BLaER1 treated with 17β-estradiol and CSF1 and Interleukin-3, amounts not matched to agents 10 nM and 100 nM (cell line): ENCODE measurements at regions not wholly inside any gene's neighbourhood (a gene's known extent, or its start where the extent isn't known, plus 50 kb on each side); places are given as distances from the start of the nearest gene placed in this dataset.
"Not testable (repeated sequence)": the region's sequence is repeated elsewhere in the genome, so short reads cannot be mapped to it uniquely, and the experiment has no call there.

ENCODE experiments used
- H3K27ac ChIP-seq, 11 experiments: shearing (Covaris generic); formaldehyde crosslinking; 2 replicates each; pipeline ENCODE4 v1.8.1; 2022
- H3K27me3 ChIP-seq, 11 experiments: shearing (Covaris generic); formaldehyde crosslinking; 2 replicates each; pipeline ENCODE4 v1.8.1; 2022
- H3K36me3 ChIP-seq, 11 experiments: shearing (Covaris generic); formaldehyde crosslinking; 2 replicates each; pipeline ENCODE4 v1.8.1; 2022
- H3K4me1 ChIP-seq, 10 experiments: shearing (Covaris generic); formaldehyde crosslinking; 2 replicates each; pipeline ENCODE4 v1.8.1; 2022
- H3K4me2 ChIP-seq, 11 experiments: shearing (Covaris generic); formaldehyde crosslinking; 2 replicates each; pipeline ENCODE4 v1.8.1; 2022
- H3K4me3 ChIP-seq, 10 experiments: shearing (Covaris generic); formaldehyde crosslinking; 2 replicates each; pipeline ENCODE4 v1.8.1; 2022
- H3K9ac ChIP-seq, 11 experiments: shearing (Covaris generic); formaldehyde crosslinking; 2 replicates each; pipeline ENCODE4 v1.8.1; 2022
- H3K9me3 ChIP-seq, 11 experiments: shearing (Covaris generic); formaldehyde crosslinking; replicated peaks in 1 of 11; 2 replicates each; pipeline ENCODE4 v1.8.1; 2022
- H4K20me1 ChIP-seq, 11 experiments: shearing (Covaris generic); formaldehyde crosslinking; 2 replicates each; pipeline ENCODE4 v1.8.1; 2022
- Cebpa-rat ChIP-seq, 11 experiments: shearing (Covaris generic); IDR thresholded peaks; 2 replicates each; pipeline ENCODE4 v1.8.1; 2022

DNA sequence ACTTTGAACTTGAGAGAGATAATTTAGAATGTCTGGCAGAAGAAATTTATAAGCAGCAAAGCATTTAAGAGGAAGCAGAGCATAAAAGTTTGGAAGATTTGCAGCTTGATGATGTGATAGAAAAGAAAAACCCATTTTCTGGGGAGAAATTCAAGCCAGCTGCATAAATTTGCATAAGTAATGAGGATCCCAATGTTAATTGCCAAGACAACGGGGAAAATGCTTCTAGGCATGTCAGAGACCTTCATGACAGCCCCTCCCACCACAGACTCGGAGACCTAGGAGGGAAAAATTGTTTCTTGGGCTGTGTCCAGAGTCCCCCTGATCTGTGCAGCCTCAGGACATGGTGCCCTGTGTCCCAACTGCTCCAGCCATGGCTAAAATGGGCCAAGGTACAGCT lies 263.6 kb upstream of the POT1 start:
- no peak for TF ChIP-seq Cebpa-rat (IDR thresholded peaks at IDR 0.05)
- Histone ChIP-seq H3K27me3 (no peaks in the 10 kb centered on the region), H3K9ac (no peak overlapping the region), H3K9me3 (peaks cover 0 to 28% (median 12%) of the 10 kb centered on the region in 11 experiments; a peak in 12 of 22 replicates), H4K20me1 (no peaks in the 10 kb centered on the region), H3K36me3 (no peaks in the 10 kb centered on the region), H3K4me2 (no peak overlapping the region), H3K4me3 (no peak overlapping the region), H3K27ac (no peak overlapping the region), H3K4me1 (no peaks in the 10 kb centered on the region)

DNA sequence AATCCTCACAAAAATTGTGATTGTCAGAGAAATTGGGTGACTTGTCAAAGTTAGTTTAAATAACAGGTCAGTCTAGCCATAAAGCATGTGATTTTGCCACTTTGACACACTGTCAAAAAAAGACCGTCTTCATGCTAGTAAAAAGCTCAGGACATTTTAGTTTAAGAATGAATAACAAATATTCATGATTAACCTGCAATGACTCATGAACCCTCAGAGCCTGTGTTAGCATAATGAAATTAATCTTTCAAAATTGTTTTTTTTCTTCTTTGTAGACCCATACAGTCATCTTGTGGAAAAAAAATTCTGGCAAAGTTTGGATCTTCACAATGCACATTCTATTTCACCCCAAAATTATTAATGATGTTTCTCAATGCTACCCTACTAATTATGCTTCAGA lies 255.2 kb upstream of the POT1 start:
- H3K9ac ChIP-seq: no peak overlapping the region
- no peak overlapping the region for H3K27ac ChIP-seq
- no peak for TF ChIP-seq Cebpa-rat (IDR thresholded peaks at IDR 0.05)
- H3K27me3 ChIP-seq: no peaks in the 10 kb centered on the region
- no peak overlapping the region for H3K4me2 ChIP-seq
- H3K4me1 ChIP-seq: no peaks in the 10 kb centered on the region
- no peak overlapping the region for H3K4me3 ChIP-seq
- H4K20me1 ChIP-seq: no peaks in the 10 kb centered on the region
- no peaks in the 10 kb centered on the region for H3K9me3 ChIP-seq
- H3K36me3 ChIP-seq: no peaks in the 10 kb centered on the region

DNA sequence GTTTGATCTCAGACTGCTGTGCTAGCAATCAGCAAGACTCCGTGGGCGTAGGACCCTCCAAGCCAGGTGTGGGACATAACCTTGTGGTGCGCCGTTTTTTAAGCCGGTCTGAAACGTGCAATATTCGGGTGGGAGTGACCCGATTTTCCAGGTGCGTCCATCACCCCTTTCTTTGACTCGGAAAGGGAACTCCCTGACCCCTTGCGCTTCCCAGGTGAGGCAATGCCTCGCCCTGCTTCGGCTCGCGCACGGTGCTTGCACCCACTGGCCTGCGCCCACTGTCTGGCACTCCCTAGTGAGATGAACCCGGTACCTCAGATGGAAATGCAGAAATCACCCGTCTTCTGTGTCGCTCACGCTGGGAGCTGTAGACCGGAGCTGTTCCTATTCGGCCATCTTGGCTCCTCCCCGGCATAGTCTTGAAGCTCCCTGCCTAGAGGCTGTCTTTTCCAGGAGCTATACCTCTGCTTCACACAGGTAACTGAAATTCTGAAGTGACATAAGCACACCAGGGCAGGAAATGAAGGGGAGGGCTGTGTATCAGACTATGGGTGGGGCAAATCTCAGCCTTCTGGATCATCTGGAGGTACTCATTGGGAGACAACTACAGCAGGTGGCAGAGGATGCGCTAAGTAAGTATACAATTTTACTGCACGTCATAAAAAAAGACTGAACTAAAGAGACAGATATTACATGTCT lies 252.1 kb upstream of the POT1 start:
- H3K9me3 ChIP-seq, H3K27me3 ChIP-seq, H4K20me1 ChIP-seq, H3K36me3 ChIP-seq, H3K4me3 ChIP-seq, H3K4me2 ChIP-seq, H3K27ac ChIP-seq, H3K9ac ChIP-seq, H3K4me1 ChIP-seq: not testable (repeated sequence)

DNA sequence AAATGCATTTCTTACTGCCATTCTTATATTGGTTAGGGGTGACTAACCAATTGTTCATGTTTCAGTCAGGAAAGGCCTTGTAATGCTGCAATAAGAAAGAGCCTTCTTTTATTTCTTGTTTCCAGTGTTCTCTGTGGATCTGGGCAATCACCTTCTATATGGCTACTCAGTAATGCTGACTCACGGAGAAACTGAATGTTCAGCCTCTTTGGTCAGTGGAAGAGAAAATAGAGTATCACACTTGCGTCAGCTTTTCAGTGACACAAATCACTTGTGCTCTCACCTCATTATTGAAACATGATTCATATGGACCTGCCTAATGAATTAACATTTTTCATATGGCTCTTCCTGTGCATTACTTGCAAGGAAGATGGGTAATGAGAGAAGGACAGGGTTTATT lies 243.9 kb upstream of the POT1 start:
- H3K9me3 ChIP-seq: no peaks in the 10 kb centered on the region
- no peaks in the 10 kb centered on the region for H3K36me3 ChIP-seq
- no peak overlapping the region for H3K4me3 ChIP-seq
- H3K9ac ChIP-seq: no peak overlapping the region
- no peak overlapping the region for H3K27ac ChIP-seq
- H3K4me1 ChIP-seq: no peaks in the 10 kb centered on the region
- no peak overlapping the region for H3K4me2 ChIP-seq
- H4K20me1 ChIP-seq: no peaks in the 10 kb centered on the region
- no peaks in the 10 kb centered on the region for H3K27me3 ChIP-seq
- no peak for TF ChIP-seq Cebpa-rat (IDR thresholded peaks at IDR 0.05)

DNA sequence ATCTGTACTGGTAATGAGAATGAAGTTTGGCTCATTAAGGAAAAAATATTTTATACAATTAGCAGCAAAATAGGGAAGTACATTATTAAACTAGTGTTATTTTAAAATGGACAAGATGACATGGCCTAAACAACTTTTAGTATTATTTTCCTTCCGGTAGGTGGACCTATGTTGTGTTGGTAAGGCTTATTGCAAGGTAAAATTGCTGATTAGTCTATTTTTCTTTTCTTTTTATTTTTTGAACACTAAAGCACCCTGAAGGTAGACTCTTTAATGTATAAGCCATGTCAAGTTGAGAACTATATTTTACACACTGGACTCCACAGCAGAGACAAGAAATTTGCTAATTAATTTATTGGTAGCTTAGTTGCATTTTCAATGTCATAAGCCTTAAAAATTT lies 239.5 kb upstream of the POT1 start:
- Histone ChIP-seq H3K36me3 (no peaks in the 10 kb centered on the region), H3K4me3 (no peak overlapping the region), H3K27ac (no peak overlapping the region), H3K9me3 (no peaks in the 10 kb centered on the region), H4K20me1 (no peaks in the 10 kb centered on the region), H3K27me3 (no peaks in the 10 kb centered on the region), H3K9ac (no peak overlapping the region), H3K4me2 (no peak overlapping the region), H3K4me1 (no peaks in the 10 kb centered on the region)
- no peak for TF ChIP-seq Cebpa-rat (IDR thresholded peaks at IDR 0.05)

DNA sequence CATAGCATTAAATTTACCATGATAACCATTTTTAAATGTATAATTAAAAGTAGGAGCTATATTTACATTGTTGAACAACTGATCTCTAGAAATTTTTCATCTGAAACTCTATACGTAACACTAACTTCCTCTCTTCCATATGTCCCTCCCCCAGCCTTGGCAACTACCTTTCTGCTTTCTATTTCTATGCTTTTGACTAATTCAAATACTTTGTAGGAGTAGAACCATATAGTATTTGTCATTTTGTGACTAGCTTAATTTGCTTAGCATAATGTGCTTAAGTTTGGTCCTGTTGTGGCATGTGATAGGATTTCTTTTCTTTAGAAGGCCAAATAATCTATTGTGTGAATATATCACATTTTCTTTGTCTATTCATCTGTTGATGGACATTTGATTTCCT lies 225.3 kb upstream of the POT1 start:
- no peak overlapping the region for H3K4me2 ChIP-seq
- no peak overlapping the region for H3K27ac ChIP-seq
- no peak overlapping the region for H3K9ac ChIP-seq
- no peaks in the 10 kb centered on the region for H3K4me1 ChIP-seq
- H3K4me3 ChIP-seq: no peak overlapping the region
- H3K36me3 ChIP-seq: no peaks in the 10 kb centered on the region
- H4K20me1 ChIP-seq: no peaks in the 10 kb centered on the region
- no peaks in the 10 kb centered on the region for H3K27me3 ChIP-seq
- H3K9me3 ChIP-seq: no peaks in the 10 kb centered on the region
- no peak for TF ChIP-seq Cebpa-rat (IDR thresholded peaks at IDR 0.05)

DNA sequence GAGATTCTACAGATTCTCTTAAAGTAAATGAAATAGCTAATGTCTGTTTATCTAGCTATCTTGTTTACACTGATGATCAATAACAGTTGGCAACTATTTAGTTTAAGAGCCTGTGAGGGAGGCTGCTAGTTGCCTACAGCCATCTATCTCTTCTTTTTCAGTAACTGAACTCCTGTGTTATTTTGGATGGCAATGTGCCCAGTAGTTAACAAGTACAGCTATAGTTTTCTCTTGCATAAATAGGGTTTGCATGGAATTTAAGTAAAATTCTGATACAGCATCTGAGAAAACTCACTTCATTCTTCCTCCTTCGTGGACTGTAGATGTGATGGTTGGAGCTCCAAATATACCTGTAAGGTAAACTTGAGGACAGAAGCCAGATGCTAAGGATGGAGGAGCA lies 219.5 kb upstream of the POT1 start:
- no peak for TF ChIP-seq Cebpa-rat (IDR thresholded peaks at IDR 0.05)

DNA sequence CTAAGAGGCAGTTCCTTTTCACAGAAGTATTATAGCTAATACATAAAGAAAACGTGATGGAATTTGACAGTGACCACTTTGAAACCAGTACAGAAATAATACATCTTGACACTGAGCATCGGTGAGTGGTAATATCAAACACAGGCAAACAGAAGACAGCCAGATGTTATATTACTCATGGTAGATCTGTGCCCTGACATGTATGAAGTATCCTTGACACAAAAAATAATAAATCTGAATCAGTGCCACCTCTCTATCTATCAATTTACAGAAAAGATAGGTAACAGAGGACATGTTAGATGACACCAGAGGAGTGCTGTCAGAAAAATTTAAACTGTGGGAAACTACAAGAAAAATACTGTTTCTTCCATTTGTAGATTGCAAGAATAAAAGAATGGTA lies 217.4 kb upstream of the POT1 start:
- Histone ChIP-seq H4K20me1 (no peaks in the 10 kb centered on the region), H3K9ac (no peak overlapping the region), H3K4me2 (no peak overlapping the region), H3K27ac (no peak overlapping the region), H3K4me3 (no peak overlapping the region), H3K36me3 (no peaks in the 10 kb centered on the region), H3K27me3 (no peaks in the 10 kb centered on the region), H3K4me1 (no peaks in the 10 kb centered on the region), H3K9me3 (no peaks in the 10 kb centered on the region)
- no peak for TF ChIP-seq Cebpa-rat (IDR thresholded peaks at IDR 0.05)

More for the DNA sequence above, 219.5 kb upstream of the POT1 start:
- no peaks in the 10 kb centered on the region for H3K4me1 ChIP-seq
- no peak overlapping the region for H3K27ac ChIP-seq
- no peaks in the 10 kb centered on the region for H3K9me3 ChIP-seq
- no peak overlapping the region for H3K9ac ChIP-seq
- H4K20me1 ChIP-seq: no peaks in the 10 kb centered on the region
- H3K4me3 ChIP-seq: no peak overlapping the region
- H3K36me3 ChIP-seq: no peaks in the 10 kb centered on the region
- no peaks in the 10 kb centered on the region for H3K27me3 ChIP-seq
- H3K4me2 ChIP-seq: no peak overlapping the region

DNA sequence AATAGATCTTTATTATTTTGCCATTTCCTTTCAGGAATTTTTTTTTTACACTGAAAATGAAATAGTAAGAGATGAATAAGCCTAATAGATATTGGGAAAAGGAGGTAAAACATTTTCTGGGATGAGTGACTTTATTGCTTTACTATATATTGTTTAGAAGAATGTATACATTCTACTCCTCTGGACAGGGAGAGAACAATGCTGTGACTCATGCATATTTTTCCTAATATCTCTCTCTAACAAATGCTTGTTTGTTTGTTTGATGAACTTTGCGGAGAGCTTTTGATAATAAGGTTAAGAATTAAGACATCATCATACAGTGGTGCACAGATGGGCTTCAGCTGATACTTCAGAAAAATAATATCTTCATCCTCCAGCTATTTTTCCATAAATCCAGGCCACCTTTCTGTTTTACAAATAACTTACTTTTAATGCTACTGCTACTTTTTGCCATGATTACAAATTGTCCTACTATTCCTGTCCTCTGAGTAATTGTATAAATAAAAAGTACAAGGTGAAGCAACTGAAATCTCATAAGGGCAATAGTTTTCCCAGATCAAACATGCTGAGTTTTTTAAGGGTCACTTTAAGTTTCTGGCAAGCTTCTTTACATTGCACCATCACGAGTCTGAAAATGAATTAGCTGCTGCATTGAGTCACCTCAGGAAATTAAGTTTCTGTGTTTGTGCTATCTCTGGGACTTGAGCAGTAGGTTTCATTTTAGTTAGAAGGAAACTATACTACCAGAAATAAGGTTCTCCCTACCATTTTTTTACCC lies 207.3 kb upstream of the POT1 start:
- H3K27me3 ChIP-seq: no peaks in the 10 kb centered on the region
- H3K36me3 ChIP-seq: no peaks in the 10 kb centered on the region
- no peaks in the 10 kb centered on the region for H3K9me3 ChIP-seq
- H3K4me1 ChIP-seq: no peaks in the 10 kb centered on the region
- no peaks in the 10 kb centered on the region for H4K20me1 ChIP-seq
- H3K4me3 ChIP-seq: no peak overlapping the region
- no peak overlapping the region for H3K4me2 ChIP-seq
- no peak overlapping the region for H3K27ac ChIP-seq
- H3K9ac ChIP-seq: no peak overlapping the region
- no peak for TF ChIP-seq Cebpa-rat (IDR thresholded peaks at IDR 0.05)

DNA sequence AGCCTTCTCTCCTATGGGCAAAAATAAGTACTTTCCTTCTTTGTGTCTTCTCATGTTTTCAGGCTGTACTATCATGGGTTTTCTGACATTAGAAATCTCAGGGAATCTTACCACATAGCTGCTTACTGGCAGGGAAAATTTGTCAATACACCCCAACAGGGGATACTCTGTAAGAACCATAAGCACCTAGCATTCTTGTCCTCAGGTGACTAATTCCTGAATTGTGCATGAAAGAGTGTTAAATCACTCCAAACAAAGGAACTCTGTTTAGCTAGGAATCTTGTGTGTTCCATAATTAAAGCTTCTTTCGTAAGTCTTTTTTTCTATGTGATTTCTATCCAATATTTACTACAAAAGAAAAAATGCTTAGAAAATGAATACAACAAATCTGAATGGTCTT lies 206.7 kb upstream of the POT1 start:
- Histone ChIP-seq H3K9me3 (no peaks in the 10 kb centered on the region), H3K27ac (no peak overlapping the region), H4K20me1 (no peaks in the 10 kb centered on the region), H3K4me3 (no peak overlapping the region), H3K27me3 (no peaks in the 10 kb centered on the region), H3K9ac (no peak overlapping the region), H3K4me1 (no peaks in the 10 kb centered on the region), H3K4me2 (no peak overlapping the region), H3K36me3 (no peaks in the 10 kb centered on the region)
- no peak for TF ChIP-seq Cebpa-rat (IDR thresholded peaks at IDR 0.05)
